HEK293 (cell line): ENCODE measurements at regions not wholly inside any gene's neighbourhood (a gene's known extent, or its start where the extent isn't known, plus 50 kb on each side); places are given as distances from the start of the nearest gene placed in this dataset.

Experiments used
- CTCF ChIA-PET: fragments of 350-600 bp; formaldehyde crosslinking; extraction: SDS; loops from one replicate; lab custom pipeline; 2021; ENCODE audit warnings: antibody characterized with exemption; lab: Yijun Ruan, JAX
- POLR2A ChIA-PET: fragments of 300-600 bp; formaldehyde crosslinking; extraction: SDS; loops from one replicate; lab custom pipeline; 2020; ENCODE audit warnings: antibody characterized with exemption, inconsistent platforms; lab: Yijun Ruan, JAX
- H3K27ac ChIP-seq: fragments of 200-500 bp; sonication (Bioruptor generic); 2 replicates; pipeline ENCODE4 v1.5.1; 2014; ENCODE audit warnings: low read depth, low read length, control low read depth, inconsistent platforms; ENCODE audit errors: extremely low read depth
- H3K36me3 ChIP-seq, 2 experiments: fragments of 200-500 bp in 1 of 2; sonication (Bioruptor generic) in 1 of 2; 1 replicate in 1 of 2; 2 replicates in 1 of 2; pipeline ENCODE4 v1.5.1; 2014 to 2017; ENCODE audit warnings: inconsistent platforms in 2 of 2, low read length in 2 of 2; ENCODE audit not compliant: control insufficient read depth in 2 of 2, insufficient read depth in 1 of 2
- H3K4me1 ChIP-seq: fragments of 200-500 bp; sonication (Bioruptor generic); 2 replicates; pipeline ENCODE4 v1.5.1; 2014; ENCODE audit warnings: mild to moderate bottlenecking, low read length, inconsistent platforms; ENCODE audit not compliant: control insufficient read depth, insufficient read depth
- H3K4me3 ChIP-seq: 2 replicates; pipeline ENCODE4 v1.5.1; 2011; ENCODE audit warnings: low read depth, mild to moderate bottlenecking, control low read depth, low read length, moderate library complexity
- H3K9me3 ChIP-seq: fragments of 200-500 bp; sonication (Bioruptor generic); 2 replicates; pipeline ENCODE4 v1.5.1; 2014; ENCODE audit warnings: low read depth, low read length, inconsistent platforms; ENCODE audit not compliant: control insufficient read depth, insufficient read depth
- GLIS1 ChIP-seq: fragments of 450-650 bp; formaldehyde crosslinking; IDR thresholded peaks from 2 replicates; pipeline ENCODE4 v1.5.1; 2016; ENCODE audit warnings: missing biosample characterization, missing genetic modification characterization
- SP2 ChIP-seq: fragments of 450-650 bp; formaldehyde crosslinking; IDR thresholded peaks from 2 replicates; pipeline ENCODE4 v1.5.1; 2016; ENCODE audit warnings: missing biosample characterization, missing genetic modification characterization
- SP7 ChIP-seq: fragments of 450-650 bp; formaldehyde crosslinking; IDR thresholded peaks from 2 replicates; pipeline ENCODE4 v1.5.1; 2016; ENCODE audit warnings: missing biosample characterization, missing genetic modification characterization
- TCF7L2 ChIP-seq: IDR thresholded peaks from 2 replicates; pipeline ENCODE4 v1.6.1; 2011; ENCODE audit warnings: low read depth, mild to moderate bottlenecking, inconsistent platforms, low read length, moderate library complexity, borderline replicate concordance
- YY2 ChIP-seq: fragments of 450-650 bp; formaldehyde crosslinking; IDR thresholded peaks from 2 replicates; pipeline ENCODE4 v1.5.1; 2016; ENCODE audit warnings: missing biosample characterization, missing genetic modification characterization
- ZNF157 ChIP-seq: fragments of 450-650 bp; formaldehyde crosslinking; IDR thresholded peaks from 2 replicates; pipeline ENCODE4 v1.5.1; 2016; ENCODE audit warnings: missing biosample characterization, missing genetic modification characterization
- ZNF221 ChIP-seq: fragments of 450-650 bp; formaldehyde crosslinking; IDR thresholded peaks from 2 replicates; pipeline ENCODE4 v1.5.1; 2017; ENCODE audit warnings: missing biosample characterization, missing genetic modification characterization, borderline replicate concordance
- ZNF23 ChIP-seq: fragments of 450-650 bp; formaldehyde crosslinking; IDR thresholded peaks from 2 replicates; pipeline ENCODE4 v1.5.1; 2016; ENCODE audit warnings: missing biosample characterization, missing genetic modification characterization, borderline replicate concordance
- ZNF239 ChIP-seq: fragments of 450-650 bp; formaldehyde crosslinking; IDR thresholded peaks from 2 replicates; pipeline ENCODE4 v1.5.1; 2016; ENCODE audit warnings: missing biosample characterization, missing genetic modification characterization
- ZNF48 ChIP-seq: fragments of 450-650 bp; formaldehyde crosslinking; IDR thresholded peaks from 2 replicates; pipeline ENCODE4 v1.5.1; 2016; ENCODE audit warnings: missing biosample characterization, missing genetic modification characterization
- ZNF510 ChIP-seq: fragments of 450-650 bp; formaldehyde crosslinking; IDR thresholded peaks from 2 replicates; pipeline ENCODE4 v1.5.1; 2018; ENCODE audit warnings: mild to moderate bottlenecking, missing genetic modification characterization, missing biosample characterization; ENCODE audit not compliant: insufficient replicate concordance
- ZNF513 ChIP-seq: fragments of 450-650 bp; IDR thresholded peaks from 2 replicates; pipeline ENCODE4 v1.5.1; 2018; ENCODE audit warnings: missing biosample characterization, missing genetic modification characterization
- ZNF529 ChIP-seq: fragments of 450-650 bp; formaldehyde crosslinking; IDR thresholded peaks from 2 replicates; pipeline ENCODE4 v1.5.1; 2017; ENCODE audit warnings: missing genetic modification characterization, missing biosample characterization; ENCODE audit not compliant: insufficient replicate concordance
- ZNF544 ChIP-seq: fragments of 450-650 bp; formaldehyde crosslinking; IDR thresholded peaks from 2 replicates; pipeline ENCODE4 v1.5.0; 2017; ENCODE audit warnings: missing biosample characterization, missing genetic modification characterization
- ZNF548 ChIP-seq: fragments of 450-650 bp; formaldehyde crosslinking; IDR thresholded peaks from 2 replicates; pipeline ENCODE4 v1.5.1; 2016; ENCODE audit warnings: missing biosample characterization, missing genetic modification characterization
- ZNF596 ChIP-seq: fragments of 450-650 bp; IDR thresholded peaks from 2 replicates; pipeline ENCODE4 v1.5.0; 2018; ENCODE audit warnings: missing biosample characterization, mild to moderate bottlenecking, missing genetic modification characterization, moderate library complexity
- ZNF626 ChIP-seq: fragments of 450-650 bp; sonication (Bioruptor Pico); formaldehyde crosslinking; IDR thresholded peaks from 2 replicates; pipeline ENCODE4 v1.5.1; 2018; ENCODE audit warnings: missing biosample characterization, missing genetic modification characterization, inconsistent platforms
- ZNF629 ChIP-seq: fragments of 450-650 bp; formaldehyde crosslinking; IDR thresholded peaks from 2 replicates; pipeline ENCODE4 v1.5.1; 2017; ENCODE audit warnings: missing biosample characterization, missing genetic modification characterization
- ZXDB ChIP-seq: fragments of 450-650 bp; formaldehyde crosslinking; IDR thresholded peaks from 2 replicates; pipeline ENCODE4 v1.5.1; 2016; ENCODE audit warnings: missing biosample characterization, missing genetic modification characterization
- TF ChIP-seq, protein P1 (sequence below): fragments of 450-650 bp; formaldehyde crosslinking; IDR thresholded peaks from 2 replicates; pipeline ENCODE4 v1.5.1; 2016; ENCODE audit warnings: missing biosample characterization, missing genetic modification characterization, borderline replicate concordance
- TF ChIP-seq, protein P2 (sequence below): fragments of 450-650 bp; formaldehyde crosslinking; IDR thresholded peaks from 2 replicates; pipeline ENCODE4 v1.5.1; 2017; ENCODE audit warnings: missing biosample characterization, missing genetic modification characterization
- TF ChIP-seq, protein P3 (sequence below): fragments of 450-650 bp; formaldehyde crosslinking; IDR thresholded peaks from 2 replicates; pipeline ENCODE4 v1.5.1; 2017; ENCODE audit warnings: missing biosample characterization, missing genetic modification characterization

DNA sequence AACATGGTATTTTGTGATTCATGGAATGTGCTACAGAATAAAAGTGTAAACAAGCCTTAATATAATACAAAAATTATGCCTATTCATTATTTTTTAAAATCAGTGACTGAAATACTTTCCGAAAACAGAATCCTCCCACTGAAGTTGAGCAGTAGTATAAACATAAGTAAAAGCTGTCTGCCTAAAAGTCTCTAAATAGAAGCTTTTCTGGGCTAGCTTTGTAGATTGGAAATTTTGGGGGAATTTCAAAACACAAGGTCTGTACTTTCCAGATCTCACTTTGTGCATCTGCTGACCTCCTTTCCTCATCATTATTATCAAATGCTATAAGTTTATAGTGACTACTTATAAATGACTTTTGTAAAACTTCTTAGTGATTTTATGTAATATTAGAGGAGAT, 80.4 kb upstream of the TRHDE start:
- Histone ChIP-seq H3K4me3 (no peak overlapping the region), H3K4me1 (no peaks in the 10 kb centered on the region), H3K9me3 (no peaks in the 10 kb centered on the region), H3K36me3 (no peaks in the 10 kb centered on the region), H3K27ac (no peak overlapping the region)
- TF ChIP-seq SP7 (tag by site-specific recombination), result no peak
- TF ChIP-seq, all 188 proteins: peak for 0
- ChIA-PET POLR2A (no interaction called here), CTCF (no interaction called here)

DNA sequence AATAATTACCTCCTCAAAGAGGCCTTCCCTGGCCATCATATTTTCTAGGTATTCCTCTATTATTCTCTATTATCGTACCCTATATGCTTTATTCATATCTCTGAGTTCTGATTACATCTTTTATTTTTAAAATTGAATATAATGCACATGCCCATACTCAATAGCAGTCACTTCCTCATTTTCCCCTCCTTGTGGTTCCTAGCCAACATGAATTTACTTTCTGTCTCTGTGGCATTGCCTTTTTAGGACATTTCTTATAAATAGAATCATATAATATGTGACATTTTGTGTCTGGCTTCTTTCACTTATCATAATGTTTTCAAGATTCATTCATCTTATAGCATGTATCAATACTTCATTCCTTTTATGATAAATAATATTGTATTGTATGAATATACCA, 74.4 kb upstream of the TRHDE start:
- ChIA-PET CTCF (no interaction called here), POLR2A (no interaction called here)

GRCh38 chr12:72201457-72201856, 70.7 kb upstream of the TRHDE start:
- no peaks in the 10 kb centered on the region for H3K9me3 ChIP-seq
- ChIA-PET CTCF (no interaction called here), POLR2A (no interaction called here)
- H3K4me3 ChIP-seq, result no peak overlapping the region
- H3K36me3 ChIP-seq, result no peaks in the 10 kb centered on the region
- H3K27ac ChIP-seq, result no peak overlapping the region
- H3K4me1 ChIP-seq, result no peaks in the 10 kb centered on the region
- TF ChIP-seq, protein P1, sequence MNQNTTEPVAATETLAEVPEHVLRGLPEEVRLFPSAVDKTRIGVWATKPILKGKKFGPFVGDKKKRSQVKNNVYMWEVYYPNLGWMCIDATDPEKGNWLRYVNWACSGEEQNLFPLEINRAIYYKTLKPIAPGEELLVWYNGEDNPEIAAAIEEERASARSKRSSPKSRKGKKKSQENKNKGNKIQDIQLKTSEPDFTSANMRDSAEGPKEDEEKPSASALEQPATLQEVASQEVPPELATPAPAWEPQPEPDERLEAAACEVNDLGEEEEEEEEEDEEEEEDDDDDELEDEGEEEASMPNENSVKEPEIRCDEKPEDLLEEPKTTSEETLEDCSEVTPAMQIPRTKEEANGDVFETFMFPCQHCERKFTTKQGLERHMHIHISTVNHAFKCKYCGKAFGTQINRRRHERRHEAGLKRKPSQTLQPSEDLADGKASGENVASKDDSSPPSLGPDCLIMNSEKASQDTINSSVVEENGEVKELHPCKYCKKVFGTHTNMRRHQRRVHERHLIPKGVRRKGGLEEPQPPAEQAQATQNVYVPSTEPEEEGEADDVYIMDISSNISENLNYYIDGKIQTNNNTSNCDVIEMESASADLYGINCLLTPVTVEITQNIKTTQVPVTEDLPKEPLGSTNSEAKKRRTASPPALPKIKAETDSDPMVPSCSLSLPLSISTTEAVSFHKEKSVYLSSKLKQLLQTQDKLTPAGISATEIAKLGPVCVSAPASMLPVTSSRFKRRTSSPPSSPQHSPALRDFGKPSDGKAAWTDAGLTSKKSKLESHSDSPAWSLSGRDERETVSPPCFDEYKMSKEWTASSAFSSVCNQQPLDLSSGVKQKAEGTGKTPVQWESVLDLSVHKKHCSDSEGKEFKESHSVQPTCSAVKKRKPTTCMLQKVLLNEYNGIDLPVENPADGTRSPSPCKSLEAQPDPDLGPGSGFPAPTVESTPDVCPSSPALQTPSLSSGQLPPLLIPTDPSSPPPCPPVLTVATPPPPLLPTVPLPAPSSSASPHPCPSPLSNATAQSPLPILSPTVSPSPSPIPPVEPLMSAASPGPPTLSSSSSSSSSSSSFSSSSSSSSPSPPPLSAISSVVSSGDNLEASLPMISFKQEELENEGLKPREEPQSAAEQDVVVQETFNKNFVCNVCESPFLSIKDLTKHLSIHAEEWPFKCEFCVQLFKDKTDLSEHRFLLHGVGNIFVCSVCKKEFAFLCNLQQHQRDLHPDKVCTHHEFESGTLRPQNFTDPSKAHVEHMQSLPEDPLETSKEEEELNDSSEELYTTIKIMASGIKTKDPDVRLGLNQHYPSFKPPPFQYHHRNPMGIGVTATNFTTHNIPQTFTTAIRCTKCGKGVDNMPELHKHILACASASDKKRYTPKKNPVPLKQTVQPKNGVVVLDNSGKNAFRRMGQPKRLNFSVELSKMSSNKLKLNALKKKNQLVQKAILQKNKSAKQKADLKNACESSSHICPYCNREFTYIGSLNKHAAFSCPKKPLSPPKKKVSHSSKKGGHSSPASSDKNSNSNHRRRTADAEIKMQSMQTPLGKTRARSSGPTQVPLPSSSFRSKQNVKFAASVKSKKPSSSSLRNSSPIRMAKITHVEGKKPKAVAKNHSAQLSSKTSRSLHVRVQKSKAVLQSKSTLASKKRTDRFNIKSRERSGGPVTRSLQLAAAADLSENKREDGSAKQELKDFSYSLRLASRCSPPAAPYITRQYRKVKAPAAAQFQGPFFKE, result no peak
- TF ChIP-seq ZNF629 (tag by site-specific recombination), result no peak
- no peak for TF ChIP-seq ZXDB (tag by site-specific recombination)
- TF ChIP-seq, protein P2, sequence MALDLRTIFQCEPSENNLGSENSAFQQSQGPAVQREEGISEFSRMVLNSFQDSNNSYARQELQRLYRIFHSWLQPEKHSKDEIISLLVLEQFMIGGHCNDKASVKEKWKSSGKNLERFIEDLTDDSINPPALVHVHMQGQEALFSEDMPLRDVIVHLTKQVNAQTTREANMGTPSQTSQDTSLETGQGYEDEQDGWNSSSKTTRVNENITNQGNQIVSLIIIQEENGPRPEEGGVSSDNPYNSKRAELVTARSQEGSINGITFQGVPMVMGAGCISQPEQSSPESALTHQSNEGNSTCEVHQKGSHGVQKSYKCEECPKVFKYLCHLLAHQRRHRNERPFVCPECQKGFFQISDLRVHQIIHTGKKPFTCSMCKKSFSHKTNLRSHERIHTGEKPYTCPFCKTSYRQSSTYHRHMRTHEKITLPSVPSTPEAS (tag by site-specific recombination), result no peak
- no peak for TF ChIP-seq ZNF23 (tag by site-specific recombination)
- TF ChIP-seq ZNF510, result no peak
- no peak for TF ChIP-seq ZNF513 (tag by site-specific recombination)
- no peak for TF ChIP-seq ZNF529 (tag by site-specific recombination)
- no peak for TF ChIP-seq TCF7L2
- no peak for TF ChIP-seq ZNF548

More for the DNA sequence above, 74.4 kb upstream of the TRHDE start:
- Histone ChIP-seq H3K27ac (no peak overlapping the region), H3K4me3 (no peak overlapping the region), H3K4me1 (no peaks in the 10 kb centered on the region), H3K36me3 (no peaks in the 10 kb centered on the region)
- TF ChIP-seq ZNF157 (tag by site-specific recombination), result no peak
- TF ChIP-seq ZNF544 (tag by site-specific recombination), result no peak
- no peak for TF ChIP-seq ZNF626
- TF ChIP-seq, protein P3, sequence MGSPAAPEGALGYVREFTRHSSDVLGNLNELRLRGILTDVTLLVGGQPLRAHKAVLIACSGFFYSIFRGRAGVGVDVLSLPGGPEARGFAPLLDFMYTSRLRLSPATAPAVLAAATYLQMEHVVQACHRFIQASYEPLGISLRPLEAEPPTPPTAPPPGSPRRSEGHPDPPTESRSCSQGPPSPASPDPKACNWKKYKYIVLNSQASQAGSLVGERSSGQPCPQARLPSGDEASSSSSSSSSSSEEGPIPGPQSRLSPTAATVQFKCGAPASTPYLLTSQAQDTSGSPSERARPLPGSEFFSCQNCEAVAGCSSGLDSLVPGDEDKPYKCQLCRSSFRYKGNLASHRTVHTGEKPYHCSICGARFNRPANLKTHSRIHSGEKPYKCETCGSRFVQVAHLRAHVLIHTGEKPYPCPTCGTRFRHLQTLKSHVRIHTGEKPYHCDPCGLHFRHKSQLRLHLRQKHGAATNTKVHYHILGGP (tag by site-specific recombination), result no peak
- TF ChIP-seq ZNF221 (tag by site-specific recombination), result no peak
- TF ChIP-seq YY2 (tag by site-specific recombination), result no peak
- no peak for TF ChIP-seq ZNF596
- no peak for TF ChIP-seq GLIS1 (tag by site-specific recombination)
- TF ChIP-seq ZNF513 (tag by site-specific recombination), result no peak
- TF ChIP-seq SP2, result no peak
- TF ChIP-seq ZNF48 (tag by site-specific recombination), result no peak
- no peak for TF ChIP-seq ZNF239
- TF ChIP-seq, all 188 proteins: peak for 0
- no peaks in the 10 kb centered on the region for H3K9me3 ChIP-seq
